Mesenchymal stem cell (in vitro differentiated cells and primary cell): ENCODE measurements at regions not wholly inside any gene's neighbourhood (a gene's known extent, or its start where the extent isn't known, plus 50 kb on each side); places are given as distances from the start of the nearest gene placed in this dataset.
A peak's percentile ranks its signal among the peaks of the same experiment; 100 is the strongest.

Experiments
- DNase-seq: peaks from one replicate; pipeline ENCODE4 v3.0.0-alpha.2; 2013
- H2AFZ ChIP-seq: one replicate; pipeline ENCODE4 v1.6.1; 2013; ENCODE audit warnings: low read depth, mild to moderate bottlenecking, control low read depth, inconsistent platforms, low read length, moderate library complexity
- H2AK5ac ChIP-seq: 2 replicates; pipeline ENCODE4 v1.6.1; 2013; ENCODE audit warnings: low read length, moderate library complexity, mild to moderate bottlenecking, inconsistent platforms; ENCODE audit not compliant: severe bottlenecking
- H2BK120ac ChIP-seq: one replicate; pipeline ENCODE4 v1.6.1; 2013; ENCODE audit warnings: low read depth, mild to moderate bottlenecking, inconsistent platforms, low read length, moderate library complexity
- H2BK12ac ChIP-seq, 2 experiments: one replicate each; pipeline ENCODE4 v1.6.1; 2013; ENCODE audit warnings: inconsistent platforms in 2 of 2, low read length in 2 of 2, mild to moderate bottlenecking in 2 of 2, moderate library complexity in 2 of 2, control low read depth in 1 of 2
- H2BK15ac ChIP-seq: one replicate; pipeline ENCODE4 v1.6.1; 2013; ENCODE audit warnings: mild to moderate bottlenecking, low read depth, inconsistent platforms; ENCODE audit not compliant: poor library complexity, severe bottlenecking
- H2BK5ac ChIP-seq: 2 replicates; pipeline ENCODE4 v1.6.1; 2013; ENCODE audit warnings: low read depth, mild to moderate bottlenecking, low read length, control low read depth, inconsistent platforms; ENCODE audit not compliant: poor library complexity, severe bottlenecking
- H3K14ac ChIP-seq, 2 experiments: one replicate each; pipeline ENCODE4 v1.6.1; 2013; ENCODE audit warnings: inconsistent platforms in 2 of 2, low read length in 2 of 2, control low read depth in 1 of 2, mild to moderate bottlenecking in 1 of 2, moderate library complexity in 1 of 2
- H3K18ac ChIP-seq, 2 experiments: one replicate each; pipeline ENCODE4 v1.6.1; 2013; ENCODE audit warnings: inconsistent platforms in 2 of 2, low read length in 2 of 2, control low read depth in 1 of 2, low read depth in 1 of 2, mild to moderate bottlenecking in 1 of 2
- H3K23ac ChIP-seq, 2 experiments: one replicate each; pipeline ENCODE4 v1.6.1; 2013; ENCODE audit warnings: inconsistent platforms in 2 of 2, low read length in 2 of 2, mild to moderate bottlenecking in 2 of 2, moderate library complexity in 2 of 2, control low read depth in 1 of 2
- H3K27ac ChIP-seq: 2 replicates; pipeline ENCODE4 v1.5.1; 2013; ENCODE audit warnings: mild to moderate bottlenecking, moderate library complexity, low read length, control low read depth, inconsistent platforms; ENCODE audit not compliant: poor library complexity, severe bottlenecking
- H3K27me3 ChIP-seq, 2 experiments: 2 replicates each; pipeline versions ENCODE4 v1.6.1 to v1.7.0; 2013; ENCODE audit warnings: low read length in 2 of 2, mild to moderate bottlenecking in 2 of 2, moderate library complexity in 2 of 2, control low read depth in 1 of 2, inconsistent platforms in 1 of 2; ENCODE audit not compliant: control insufficient read depth in 1 of 2, insufficient read depth in 1 of 2
- H3K36me3 ChIP-seq, 2 experiments: 2 replicates each; pipeline versions ENCODE4 v1.6.1 to v1.7.0; 2013; ENCODE audit warnings: low read length in 2 of 2, control low read depth in 1 of 2, inconsistent platforms in 1 of 2, low read depth in 1 of 2, mild to moderate bottlenecking in 1 of 2; ENCODE audit not compliant: insufficient read depth in 2 of 2, control insufficient read depth in 1 of 2
- H3K4ac ChIP-seq, 2 experiments: one replicate each; pipeline ENCODE4 v1.6.1; 2013; ENCODE audit warnings: inconsistent platforms in 2 of 2, low read length in 2 of 2, mild to moderate bottlenecking in 2 of 2, moderate library complexity in 2 of 2, control low read depth in 1 of 2, low read depth in 1 of 2
- H3K4me1 ChIP-seq: 2 replicates; pipeline ENCODE4 v1.6.1; 2013; ENCODE audit warnings: low read depth, low read length, control low read depth; ENCODE audit not compliant: control insufficient read depth, insufficient read depth
- H3K4me2 ChIP-seq: 2 replicates; pipeline ENCODE4 v1.6.1; 2013; ENCODE audit warnings: low read length, mild to moderate bottlenecking, inconsistent platforms; ENCODE audit not compliant: poor library complexity, severe bottlenecking
- H3K4me3 ChIP-seq, 2 experiments: 2 replicates each; pipeline versions ENCODE4 v1.5.1 to v1.7.0; 2013; ENCODE audit warnings: low read length in 2 of 2, mild to moderate bottlenecking in 2 of 2, control low read depth in 1 of 2, low read depth in 1 of 2; ENCODE audit not compliant: insufficient read depth in 1 of 2
- H3K79me1 ChIP-seq: replicated peaks from 2 replicates; pipeline ENCODE4 v1.6.1; 2013; ENCODE audit warnings: mild to moderate bottlenecking, control low read depth, low read length, inconsistent platforms; ENCODE audit not compliant: poor library complexity, severe bottlenecking
- H3K9ac ChIP-seq: 2 replicates; pipeline ENCODE4 v1.7.0; 2013; ENCODE audit warnings: mild to moderate bottlenecking, low read length, moderate library complexity
- H3K9me3 ChIP-seq: 2 replicates; pipeline ENCODE4 v1.7.0; 2013; ENCODE audit warnings: mild to moderate bottlenecking, low read length; ENCODE audit not compliant: control insufficient read depth
- H4K8ac ChIP-seq: one replicate; pipeline ENCODE4 v1.6.1; 2013; ENCODE audit warnings: inconsistent platforms, mild to moderate bottlenecking, low read length, moderate library complexity
- H4K91ac ChIP-seq: one replicate; pipeline ENCODE4 v1.6.1; 2013; ENCODE audit warnings: mild to moderate bottlenecking, low read length, inconsistent platforms
- WGBS: methylation state at CpG from one replicate; pipeline ENCODE4 v1.1.7; 2013; ENCODE audit warnings: mixed read lengths; 5-methylcytosine and 5-hydroxymethylcytosine counted together

GRCh38 chr11:109192864-109193263 lies 229.1 kb upstream of the C11orf87 start:
- no peaks in the 10 kb centered on the region for H3K27me3 ChIP-seq
- no peak overlapping the region for H2BK120ac ChIP-seq
- 89% methylated on average over 6 of the region's 6 CpGs for WGBS
- H2BK15ac ChIP-seq = no peak overlapping the region
- no peak overlapping the region for H2AFZ ChIP-seq
- no peak overlapping the region for H2AK5ac ChIP-seq
- no peaks in the 10 kb centered on the region for H3K4me1 ChIP-seq
- no peak overlapping the region for H3K4me3 ChIP-seq
- no peak overlapping the region for H3K18ac ChIP-seq
- peaks cover 3% of the 10 kb centered on the region for H3K9me3 ChIP-seq
- no peak overlapping the region for H4K8ac ChIP-seq
- no peak overlapping the region for H2BK12ac ChIP-seq
- H4K91ac ChIP-seq = no peak overlapping the region
- no peaks in the 10 kb centered on the region for H3K36me3 ChIP-seq
- DNase-seq = no peak
- no peak overlapping the region for H3K27ac ChIP-seq
- H3K4ac ChIP-seq = no peak overlapping the region
- H3K14ac ChIP-seq = no peak overlapping the region
- H3K9ac ChIP-seq = no peak overlapping the region
- H3K23ac ChIP-seq = no peak overlapping the region
- no peak overlapping the region for H2BK5ac ChIP-seq
- H3K4me2 ChIP-seq = no peak overlapping the region
- no peaks in the 10 kb centered on the region for H3K79me1 ChIP-seq

- no peak for DNase-seq
- no CpG with 5 or more reads among the region's 1 CpG for WGBS
- no peak overlapping the region for H2BK12ac ChIP-seq
- no peak overlapping the region for H4K91ac ChIP-seq
- H3K4me3 ChIP-seq = no peak overlapping the region
- no peaks in the 10 kb centered on the region for H3K36me3 ChIP-seq
- H2BK15ac ChIP-seq = no peak overlapping the region
- H4K8ac ChIP-seq = no peak overlapping the region
- no peak overlapping the region for H3K27ac ChIP-seq
- no peaks in the 10 kb centered on the region for H3K27me3 ChIP-seq
- H2BK5ac ChIP-seq = no peak overlapping the region
- no peak overlapping the region for H3K23ac ChIP-seq
- no peak overlapping the region for H3K18ac ChIP-seq
- no peak overlapping the region for H3K4me2 ChIP-seq
- H3K4ac ChIP-seq = no peak overlapping the region
- no peak overlapping the region for H2AK5ac ChIP-seq
- H3K9me3 ChIP-seq = peaks cover 3% of the 10 kb centered on the region
- H3K9ac ChIP-seq = no peak overlapping the region
- no peak overlapping the region for H2BK120ac ChIP-seq
- H3K4me1 ChIP-seq = no peaks in the 10 kb centered on the region
- H3K14ac ChIP-seq = no peak overlapping the region
- no peaks in the 10 kb centered on the region for H3K79me1 ChIP-seq
- H2AFZ ChIP-seq = no peak overlapping the region
Measured at GRCh38 chr11:109193880-109194279, 228.1 kb upstream of the C11orf87 start.

- Histone ChIP-seq H3K27ac (no peak overlapping the region), H2BK12ac (no peak overlapping the region), H3K9ac (no peak overlapping the region), H2BK15ac (no peak overlapping the region), H2BK5ac (no peak overlapping the region), H4K91ac (no peak overlapping the region), H3K27me3 (no peaks in the 10 kb centered on the region), H3K4me3 (no peak overlapping the region), H3K4ac (no peak overlapping the region), H4K8ac (no peak overlapping the region), H3K4me2 (no peak overlapping the region), H3K14ac (no peak overlapping the region), H3K23ac (no peak overlapping the region), H2AK5ac (no peak overlapping the region), H3K4me1 (no peaks in the 10 kb centered on the region), H2BK120ac (no peak overlapping the region), H3K79me1 (no peaks in the 10 kb centered on the region), H3K36me3 (no peaks in the 10 kb centered on the region), H2AFZ (no peak overlapping the region), H3K9me3 (peaks cover 3% of the 10 kb centered on the region), H3K18ac (no peak overlapping the region)
- DNase-seq = peak; percentile 3
- WGBS = 92% methylated on average over 2 of the region's 2 CpGs
Measured at GRCh38 chr11:109196016-109196415, 226.0 kb upstream of the C11orf87 start.

GRCh38 chr11:109197656-109198055 lies 224.3 kb upstream of the C11orf87 start:
- Histone ChIP-seq H3K4me2 (no peak overlapping the region), H2BK120ac (peak overlapping the region; percentile 49), H3K4me3 (no peak overlapping the region), H3K36me3 (no peaks in the 10 kb centered on the region), H3K4me1 (no peaks in the 10 kb centered on the region), H2AFZ (peak overlapping the region; percentile 49), H3K4ac (no peak overlapping the region), H4K91ac (no peak overlapping the region), H3K23ac (no peak overlapping the region), H3K9me3 (no peaks in the 10 kb centered on the region), H2BK15ac (no peak overlapping the region), H3K9ac (no peak overlapping the region), H3K27ac (peak overlapping the region; percentile 44), H4K8ac (peak overlapping the region; percentile 72), H2BK12ac (peak overlapping the region in 1 of 2 experiments; percentile 84), H3K14ac (no peak overlapping the region), H3K18ac (peak overlapping the region in 1 of 2 experiments; percentile 79), H3K27me3 (no peaks in the 10 kb centered on the region), H2BK5ac (peak overlapping the region; percentile 73), H3K79me1 (no peaks in the 10 kb centered on the region), H2AK5ac (no peak overlapping the region)
- DNase-seq = peak; percentile 18
- 38% methylated on average over 1 of the region's 1 CpG for WGBS
